Colonic mucosa (tissue), 4 donors: ENCODE measurements at regions not wholly inside any gene's neighbourhood (a gene's known extent, or its start where the extent isn't known, plus 50 kb on each side); places are given as distances from the start of the nearest gene placed in this dataset.

ENCODE experiments used
- DNase-seq: peaks from one replicate; pipeline ENCODE4 v3.0.0-alpha.2; 2020
- H3K27ac ChIP-seq: fragments of 200-600 bp; one replicate; pipeline ENCODE4 v1.8.0; 2021
- H3K27me3 ChIP-seq: fragments of 200-600 bp; one replicate; pipeline ENCODE4 v1.8.0; 2021
- H3K36me3 ChIP-seq: fragments of 200-600 bp; one replicate; pipeline ENCODE4 v1.8.0; 2021
- H3K4me1 ChIP-seq: fragments of 200-600 bp; one replicate; pipeline ENCODE4 v1.8.0; 2021; ENCODE audit warnings: mild to moderate bottlenecking
- H3K4me3 ChIP-seq: fragments of 200-600 bp; one replicate; pipeline ENCODE4 v1.8.0; 2021
- H3K9ac ChIP-seq, 2 donors: one replicate each; pipeline ENCODE4 v1.7.0; 2013; ENCODE audit warnings: control low read depth in 2 of 2, low read depth in 2 of 2, low read length in 2 of 2
- H3K9me3 ChIP-seq: fragments of 200-600 bp; one replicate; pipeline ENCODE4 v1.8.0; 2021
- intact Hi-C: fragments of 100-400 bp; cut with DNase I; formaldehyde crosslinking; loops from one replicate; pipeline ENCODE4 v1.14.1; 2022
- TF ChIP-seq, protein P1 (sequence below): fragments of 200-600 bp; IDR thresholded peaks from one replicate; pipeline ENCODE4 v1.8.0; 2022; ENCODE audit warnings: antibody characterized with exemption, mild to moderate bottlenecking
- donor health status: healthy.
- donor health status: DM: no; HTN: no; CAD: no.
- donor health status: DM: no; HTN: no; CAD: no.

- no peak for DNase-seq
- H3K4me1 ChIP-seq: no peaks in the 10 kb centered on the region
- intact Hi-C loops: no loop called here
Observed at GRCh38 chr14:54330876-54331275, 65.9 kb upstream of the CDKN3 start.

GRCh38 chr14:54331516-54331915 lies 65.3 kb upstream of the CDKN3 start:
- TF ChIP-seq, protein P1, sequence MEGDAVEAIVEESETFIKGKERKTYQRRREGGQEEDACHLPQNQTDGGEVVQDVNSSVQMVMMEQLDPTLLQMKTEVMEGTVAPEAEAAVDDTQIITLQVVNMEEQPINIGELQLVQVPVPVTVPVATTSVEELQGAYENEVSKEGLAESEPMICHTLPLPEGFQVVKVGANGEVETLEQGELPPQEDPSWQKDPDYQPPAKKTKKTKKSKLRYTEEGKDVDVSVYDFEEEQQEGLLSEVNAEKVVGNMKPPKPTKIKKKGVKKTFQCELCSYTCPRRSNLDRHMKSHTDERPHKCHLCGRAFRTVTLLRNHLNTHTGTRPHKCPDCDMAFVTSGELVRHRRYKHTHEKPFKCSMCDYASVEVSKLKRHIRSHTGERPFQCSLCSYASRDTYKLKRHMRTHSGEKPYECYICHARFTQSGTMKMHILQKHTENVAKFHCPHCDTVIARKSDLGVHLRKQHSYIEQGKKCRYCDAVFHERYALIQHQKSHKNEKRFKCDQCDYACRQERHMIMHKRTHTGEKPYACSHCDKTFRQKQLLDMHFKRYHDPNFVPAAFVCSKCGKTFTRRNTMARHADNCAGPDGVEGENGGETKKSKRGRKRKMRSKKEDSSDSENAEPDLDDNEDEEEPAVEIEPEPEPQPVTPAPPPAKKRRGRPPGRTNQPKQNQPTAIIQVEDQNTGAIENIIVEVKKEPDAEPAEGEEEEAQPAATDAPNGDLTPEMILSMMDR: no peak
- H3K27me3 ChIP-seq: no peaks in the 10 kb centered on the region
- intact Hi-C loops: no loop called here
- no peaks in the 10 kb centered on the region for H3K9me3 ChIP-seq
- no peaks in the 10 kb centered on the region for H3K36me3 ChIP-seq
- H3K4me1 ChIP-seq: no peaks in the 10 kb centered on the region
- DNase-seq: no peak
- no peak overlapping the region for H3K4me3 ChIP-seq
- no peak overlapping the region for H3K9ac ChIP-seq
- H3K27ac ChIP-seq: no peak overlapping the region

More at GRCh38 chr14:54330876-54331275, 65.9 kb upstream of the CDKN3 start:
- TF ChIP-seq, protein P1: no peak
- Histone ChIP-seq H3K27ac (no peak overlapping the region), H3K9me3 (no peaks in the 10 kb centered on the region), H3K36me3 (no peaks in the 10 kb centered on the region), H3K4me3 (no peak overlapping the region), H3K27me3 (no peaks in the 10 kb centered on the region), H3K9ac (no peak overlapping the region)

DNA sequence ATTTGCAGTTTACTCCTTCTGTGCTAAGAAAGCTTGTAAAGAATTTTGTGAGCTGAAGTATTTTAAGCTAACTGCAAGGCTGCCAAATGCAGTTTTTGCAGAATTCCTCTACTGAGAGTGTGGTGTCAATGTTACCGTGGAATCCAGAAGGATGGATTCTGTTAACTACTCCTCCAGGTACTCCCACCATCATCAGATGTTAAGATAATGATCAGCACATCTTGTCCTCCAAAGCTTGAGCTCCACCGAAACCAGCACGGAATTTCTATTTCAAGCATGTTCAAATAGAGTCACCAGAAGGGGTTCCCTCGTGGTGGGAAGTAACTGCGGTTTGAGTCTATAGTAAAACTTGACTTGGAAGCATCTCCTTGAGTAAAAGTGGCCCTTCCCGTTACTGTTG lies 64.3 kb upstream of the CDKN3 start:
- Histone ChIP-seq H3K36me3 (no peaks in the 10 kb centered on the region), H3K9me3 (no peaks in the 10 kb centered on the region), H3K27ac (no peak overlapping the region), H3K4me1 (no peaks in the 10 kb centered on the region), H3K9ac (no peak overlapping the region), H3K27me3 (no peaks in the 10 kb centered on the region), H3K4me3 (no peak overlapping the region)
- TF ChIP-seq, protein P1: no peak
- DNase-seq: no peak
- intact Hi-C loops: no loop called here

GRCh38 chr14:54333511-54333910 lies 63.3 kb upstream of the CDKN3 start:
- H3K4me3 ChIP-seq: no peak overlapping the region
- no peaks in the 10 kb centered on the region for H3K27me3 ChIP-seq
- intact Hi-C loops: no loop called here
- TF ChIP-seq, protein P1: no peak
- no peak overlapping the region for H3K9ac ChIP-seq
- H3K9me3 ChIP-seq: no peaks in the 10 kb centered on the region
- H3K27ac ChIP-seq: no peak overlapping the region
- no peaks in the 10 kb centered on the region for H3K36me3 ChIP-seq
- no peak for DNase-seq
- no peaks in the 10 kb centered on the region for H3K4me1 ChIP-seq

GRCh38 chr14:54335569-54336155 lies 61.1 kb upstream of the CDKN3 start:
- no peaks in the 10 kb centered on the region for H3K9me3 ChIP-seq
- H3K27ac ChIP-seq: no peak overlapping the region
- TF ChIP-seq, protein P1: no peak
- H3K9ac ChIP-seq: no peak overlapping the region
- no peaks in the 10 kb centered on the region for H3K36me3 ChIP-seq
- intact Hi-C loops: loop anchor here (5.0 kb wide), 1 partner anchor 798 kb away; no protein-coding TSS in a partner anchor
- H3K27me3 ChIP-seq: no peaks in the 10 kb centered on the region
- DNase-seq: no peak
- H3K4me3 ChIP-seq: no peak overlapping the region
- H3K4me1 ChIP-seq: no peaks in the 10 kb centered on the region
